ENCODE measurements at regions not wholly inside any gene's neighbourhood (a gene's known extent, or its start where the extent isn't known, plus 50 kb on each side); places are given as distances from the start of the nearest gene placed in this dataset.

DNA sequence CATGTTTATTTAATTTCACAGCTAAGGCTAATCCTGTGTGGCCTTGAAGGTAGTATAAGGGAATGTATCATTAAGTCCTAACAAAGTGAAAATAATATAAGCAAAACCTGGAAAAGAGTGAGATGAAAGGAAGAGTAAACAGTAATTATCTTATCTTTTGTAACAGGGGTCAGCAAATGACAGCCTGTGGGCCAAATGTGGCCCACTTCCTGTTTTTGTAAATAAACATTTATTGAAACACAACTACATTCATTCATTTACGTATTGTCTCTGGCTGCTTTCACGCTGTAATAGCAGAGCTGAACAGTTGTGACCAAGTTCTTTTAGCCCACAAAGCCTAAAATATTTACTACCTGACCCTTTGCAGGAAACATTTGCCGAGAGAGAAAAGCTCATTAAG, 78.4 kb upstream of the HTR4 start:
- in situ Hi-C loops (cut with HindIII; ENCODE audit: low sequenced_read_pairs): loop anchor here (25.0 kb wide), 2 partner anchors 255 to 380 kb away; no protein-coding TSS in a partner anchor
- DNase-seq (ENCODE audit: low read depth): no peak
- TF ChIP-seq, protein P1, sequence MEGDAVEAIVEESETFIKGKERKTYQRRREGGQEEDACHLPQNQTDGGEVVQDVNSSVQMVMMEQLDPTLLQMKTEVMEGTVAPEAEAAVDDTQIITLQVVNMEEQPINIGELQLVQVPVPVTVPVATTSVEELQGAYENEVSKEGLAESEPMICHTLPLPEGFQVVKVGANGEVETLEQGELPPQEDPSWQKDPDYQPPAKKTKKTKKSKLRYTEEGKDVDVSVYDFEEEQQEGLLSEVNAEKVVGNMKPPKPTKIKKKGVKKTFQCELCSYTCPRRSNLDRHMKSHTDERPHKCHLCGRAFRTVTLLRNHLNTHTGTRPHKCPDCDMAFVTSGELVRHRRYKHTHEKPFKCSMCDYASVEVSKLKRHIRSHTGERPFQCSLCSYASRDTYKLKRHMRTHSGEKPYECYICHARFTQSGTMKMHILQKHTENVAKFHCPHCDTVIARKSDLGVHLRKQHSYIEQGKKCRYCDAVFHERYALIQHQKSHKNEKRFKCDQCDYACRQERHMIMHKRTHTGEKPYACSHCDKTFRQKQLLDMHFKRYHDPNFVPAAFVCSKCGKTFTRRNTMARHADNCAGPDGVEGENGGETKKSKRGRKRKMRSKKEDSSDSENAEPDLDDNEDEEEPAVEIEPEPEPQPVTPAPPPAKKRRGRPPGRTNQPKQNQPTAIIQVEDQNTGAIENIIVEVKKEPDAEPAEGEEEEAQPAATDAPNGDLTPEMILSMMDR (IDR thresholded peaks at IDR 0.05; ENCODE audit: low read depth, low read length, missing control alignments): no peak
- H3K4me3 ChIP-seq (ENCODE audit: low read depth, low read length): no peak overlapping the region

GRCh38 chr5:148733601-148734438, 79.5 kb upstream of the HTR4 start:
- H3K4me3 ChIP-seq (ENCODE audit: low read depth, low read length): no peak overlapping the region
- peak; percentile 84 for DNase-seq (ENCODE audit: low read depth)
- TF ChIP-seq, protein P1 (IDR thresholded peaks at IDR 0.05; ENCODE audit: low read depth, low read length, missing control alignments): peak; percentile 59
- in situ Hi-C loops (cut with HindIII; ENCODE audit: low sequenced_read_pairs): loop anchor here (25.0 kb wide), 2 partner anchors 253 to 378 kb away; no protein-coding TSS in a partner anchor

- in situ Hi-C loops (cut with HindIII; ENCODE audit: low sequenced_read_pairs): loop anchor here (25.0 kb wide), 2 partner anchors 253 to 378 kb away; no protein-coding TSS in a partner anchor
- TF ChIP-seq, protein P1 (IDR thresholded peaks at IDR 0.05; ENCODE audit: low read depth, low read length, missing control alignments): no peak
- DNase-seq (ENCODE audit: low read depth): no peak
- H3K4me3 ChIP-seq (ENCODE audit: low read depth, low read length): no peak overlapping the region
Measured at GRCh38 chr5:148734518-148734917, 80.2 kb upstream of the HTR4 start.

- DNase-seq (ENCODE audit: low read depth): no peak
- H3K4me3 ChIP-seq (ENCODE audit: low read depth, low read length): no peak overlapping the region
- in situ Hi-C loops (cut with HindIII; ENCODE audit: low sequenced_read_pairs): loop anchor here (25.0 kb wide), 2 partner anchors 252 to 377 kb away; no protein-coding TSS in a partner anchor
- TF ChIP-seq, protein P1 (IDR thresholded peaks at IDR 0.05; ENCODE audit: low read depth, low read length, missing control alignments): no peak
Measured at GRCh38 chr5:148735301-148735835, 81.0 kb upstream of the HTR4 start.

- in situ Hi-C loops (cut with HindIII; ENCODE audit: low sequenced_read_pairs): loop anchor here (25.0 kb wide), 2 partner anchors 248 to 373 kb away; no protein-coding TSS in a partner anchor
- no peak for DNase-seq (ENCODE audit: low read depth)
- TF ChIP-seq, protein P1 (IDR thresholded peaks at IDR 0.05; ENCODE audit: low read depth, low read length, missing control alignments): no peak
- H3K4me3 ChIP-seq (ENCODE audit: low read depth, low read length): no peak overlapping the region
Measured at GRCh38 chr5:148739023-148739422, 84.7 kb upstream of the HTR4 start.

DNA sequence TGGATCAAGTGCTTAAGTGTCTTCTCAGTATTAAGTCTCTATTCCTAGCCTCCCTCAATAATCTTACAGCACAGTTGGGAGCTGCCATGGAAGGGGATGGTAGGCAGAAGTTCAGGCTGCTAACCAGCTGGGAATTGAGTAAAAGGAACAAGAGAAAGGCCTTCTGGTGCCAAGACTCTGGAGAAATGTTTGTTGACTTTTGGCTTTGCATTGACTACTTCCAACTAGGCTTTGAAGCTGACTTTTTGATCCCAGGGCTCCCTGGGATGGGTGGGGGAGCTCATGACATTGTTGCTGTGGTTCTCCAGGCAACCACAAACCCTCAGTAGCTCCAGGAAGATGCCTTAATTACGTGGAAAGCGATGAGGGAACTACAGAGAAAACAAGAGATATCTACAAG, 85.2 kb upstream of the HTR4 start:
- H3K4me3 ChIP-seq (ENCODE audit: low read depth, low read length): no peak overlapping the region
- DNase-seq (ENCODE audit: low read depth): peak; percentile 89
- TF ChIP-seq, protein P1 (IDR thresholded peaks at IDR 0.05; ENCODE audit: low read depth, low read length, missing control alignments): no peak
- in situ Hi-C loops (cut with HindIII; ENCODE audit: low sequenced_read_pairs): loop anchor here (25.0 kb wide), 2 partner anchors 248 to 373 kb away; no protein-coding TSS in a partner anchor

Data from astrocyte of the cerebellum (primary cell).